ENCODE measurements at regions not wholly inside any gene's neighbourhood (a gene's known extent, or its start where the extent isn't known, plus 50 kb on each side); places are given as distances from the start of the nearest gene placed in this dataset.

GRCh38 chr1:232430467-232430866 is 199.5 kb downstream of the SIPA1L2 start:
- no peaks in the 10 kb centered on the region for H4K20me1 ChIP-seq (ENCODE audit: insufficient read depth)
- peak; percentile 54 for DNase-seq
- no peak overlapping the region for H3K4me2 ChIP-seq
- no peaks in the 10 kb centered on the region for H3K9me3 ChIP-seq
- H3K27ac ChIP-seq (ENCODE audit: low read depth in 2 of 2, low read length in 1 of 2), result no peak overlapping the region; a peak in 1 of 4 replicates
- CTCF ChIA-PET, result interaction anchor here (1.1 to 1.6 kb wide), 2 partner anchors 85 to 564 kb away, joined by 3 to 4 read pairs; no protein-coding TSS in a partner anchor
- H3K27me3 ChIP-seq (ENCODE audit: insufficient read depth), result no peaks in the 10 kb centered on the region
- TF ChIP-seq REST (IDR thresholded peaks at IDR 0.05; ENCODE audit: low read depth, low read length), result no peak
- no peak for TF ChIP-seq TEAD4 (IDR thresholded peaks at IDR 0.05; ENCODE audit: borderline replicate concordance, insufficient read depth)
- TF ChIP-seq GATA2 (CRISPR knock-in tag; IDR thresholded peaks at IDR 0.05), result 0 out of 2 replicates have a peak, but pooled peaks have one; percentile 25
- TF ChIP-seq RFX5 (IDR thresholded peaks at IDR 0.05; ENCODE audit: low read length), result peak; percentile 77
- H3K9me2 ChIP-seq, result no peaks in the 10 kb centered on the region
- H3F3A ChIP-seq (replicated peaks; ENCODE audit: insufficient read depth), result no peaks in the 10 kb centered on the region
- peaks cover 0 to 23% of the 10 kb centered on the region in 2 experiments; a peak in 2 of 4 replicates for H3K4me1 ChIP-seq (ENCODE audit: control insufficient read depth in 1 of 2, insufficient read depth in 2 of 2, low read depth in 1 of 2, low read length in 1 of 2)
- no peak overlapping the region for H2AFZ ChIP-seq (ENCODE audit: low read depth)
- H3K4me3 ChIP-seq (ENCODE audit: low read depth in 2 of 2, low read length in 1 of 2), result no peak overlapping the region
- no peaks in the 10 kb centered on the region for H3K36me3 ChIP-seq (replicated peaks in 1 of 2; ENCODE audit: control insufficient read depth in 1 of 2, insufficient read depth in 2 of 2, low read length in 1 of 2)
- H3K79me2 ChIP-seq (ENCODE audit: insufficient read depth), result no peaks in the 10 kb centered on the region
- 58% methylated on average over 6 of the region's 6 CpGs for WGBS (ENCODE audit: low lambda C conversion rate)
- no peak overlapping the region for H3K9ac ChIP-seq
- POLR2A ChIA-PET, result no interaction called here

GRCh38 chr1:232428786-232429530 is 201.0 kb downstream of the SIPA1L2 start:
- Histone ChIP-seq H3F3A (replicated peaks; ENCODE audit: insufficient read depth) (no peaks in the 10 kb centered on the region), H3K27ac (ENCODE audit: low read depth in 2 of 2, low read length in 1 of 2) (no peak overlapping the region), H3K9me3 (no peaks in the 10 kb centered on the region), H3K9me2 (no peaks in the 10 kb centered on the region), H3K36me3 (replicated peaks in 1 of 2; ENCODE audit: control insufficient read depth in 1 of 2, insufficient read depth in 2 of 2, low read length in 1 of 2) (no peaks in the 10 kb centered on the region), H4K20me1 (ENCODE audit: insufficient read depth) (no peaks in the 10 kb centered on the region), H3K27me3 (ENCODE audit: insufficient read depth) (no peaks in the 10 kb centered on the region), H3K4me1 (ENCODE audit: control insufficient read depth in 1 of 2, insufficient read depth in 2 of 2, low read depth in 1 of 2, low read length in 1 of 2) (peaks cover 0 to 23% of the 10 kb centered on the region in 2 experiments; a peak in 2 of 4 replicates), H3K79me2 (ENCODE audit: insufficient read depth) (no peaks in the 10 kb centered on the region), H3K4me3 (ENCODE audit: low read depth in 2 of 2, low read length in 1 of 2) (no peak overlapping the region), H3K4me2 (no peak overlapping the region), H2AFZ (ENCODE audit: low read depth) (no peak overlapping the region), H3K9ac (no peak overlapping the region)
- ChIA-PET POLR2A (no interaction called here), CTCF (interaction anchor here (1.6 kb wide), 1 partner anchor 562 kb away, joined by 4 read pairs; no protein-coding TSS in a partner anchor)
- DNase-seq, result no peak
- no peak for TF ChIP-seq RFX5 (IDR thresholded peaks at IDR 0.05; ENCODE audit: low read length)
- no peak for TF ChIP-seq NFIC (IDR thresholded peaks at IDR 0.05; ENCODE audit: borderline replicate concordance)
- no peak for TF ChIP-seq FOSL2 (IDR thresholded peaks at IDR 0.05; ENCODE audit: borderline replicate concordance, low read depth)
- TF ChIP-seq JUND (IDR thresholded peaks at IDR 0.05), result no peak
- TF ChIP-seq TCF12 (IDR thresholded peaks at IDR 0.05), result no peak
- no peak for TF ChIP-seq REST (IDR thresholded peaks at IDR 0.05; ENCODE audit: low read depth, low read length)
- no peak for TF ChIP-seq TEAD4 (IDR thresholded peaks at IDR 0.05; ENCODE audit: borderline replicate concordance, insufficient read depth)
- TF ChIP-seq EZH2phosphoT487 (IDR thresholded peaks at IDR 0.05; ENCODE audit: borderline replicate concordance, low read depth), result no peak
- TF ChIP-seq RXRA (IDR thresholded peaks at IDR 0.05; ENCODE audit: borderline replicate concordance, low read depth), result no peak
- TF ChIP-seq ZBTB33 (IDR thresholded peaks at IDR 0.05; ENCODE audit: borderline replicate concordance, low read depth), result no peak
- 75% methylated on average over 13 of the region's 13 CpGs for WGBS (ENCODE audit: low lambda C conversion rate)

Data from SK-N-SH (cell line).